ENCODE measurements at regions not wholly inside any gene's neighbourhood (a gene's known extent, or its start where the extent isn't known, plus 50 kb on each side); places are given as distances from the start of the nearest gene placed in this dataset.

DNA sequence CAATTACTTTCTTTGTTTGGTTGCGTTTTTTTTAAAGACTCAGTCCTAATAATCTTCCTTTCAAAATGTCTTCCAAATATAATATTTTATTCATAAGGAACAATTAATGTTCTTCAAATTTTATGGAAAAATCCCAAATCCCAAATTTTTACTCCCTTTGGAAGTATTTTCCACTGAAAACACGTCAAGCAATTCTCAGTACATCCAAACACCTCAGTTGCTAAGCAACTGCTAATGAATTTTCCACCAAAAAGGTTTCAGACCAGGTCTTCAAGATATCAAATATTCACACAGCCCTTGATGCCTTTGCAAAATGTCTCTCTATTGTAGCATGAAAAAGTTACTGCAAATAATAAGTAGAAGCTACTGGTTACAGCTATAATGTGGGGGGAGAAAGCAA is 140.1 kb downstream of the DSEL start:
- intact Hi-C loops (cut with DNase I; ENCODE audit: low total_unique reads), result no loop called here
- DNase-seq (no peak), ATAC-seq (no peak)
- Histone ChIP-seq H3K36me3 (no peaks in the 10 kb centered on the region), H3K27me3 (no peaks in the 10 kb centered on the region), H3K4me3 (no peak overlapping the region), H3K4me1 (no peaks in the 10 kb centered on the region), H3K27ac (no peak overlapping the region), H3K9me3 (no peaks in the 10 kb centered on the region)
- TF ChIP-seq, protein P1, sequence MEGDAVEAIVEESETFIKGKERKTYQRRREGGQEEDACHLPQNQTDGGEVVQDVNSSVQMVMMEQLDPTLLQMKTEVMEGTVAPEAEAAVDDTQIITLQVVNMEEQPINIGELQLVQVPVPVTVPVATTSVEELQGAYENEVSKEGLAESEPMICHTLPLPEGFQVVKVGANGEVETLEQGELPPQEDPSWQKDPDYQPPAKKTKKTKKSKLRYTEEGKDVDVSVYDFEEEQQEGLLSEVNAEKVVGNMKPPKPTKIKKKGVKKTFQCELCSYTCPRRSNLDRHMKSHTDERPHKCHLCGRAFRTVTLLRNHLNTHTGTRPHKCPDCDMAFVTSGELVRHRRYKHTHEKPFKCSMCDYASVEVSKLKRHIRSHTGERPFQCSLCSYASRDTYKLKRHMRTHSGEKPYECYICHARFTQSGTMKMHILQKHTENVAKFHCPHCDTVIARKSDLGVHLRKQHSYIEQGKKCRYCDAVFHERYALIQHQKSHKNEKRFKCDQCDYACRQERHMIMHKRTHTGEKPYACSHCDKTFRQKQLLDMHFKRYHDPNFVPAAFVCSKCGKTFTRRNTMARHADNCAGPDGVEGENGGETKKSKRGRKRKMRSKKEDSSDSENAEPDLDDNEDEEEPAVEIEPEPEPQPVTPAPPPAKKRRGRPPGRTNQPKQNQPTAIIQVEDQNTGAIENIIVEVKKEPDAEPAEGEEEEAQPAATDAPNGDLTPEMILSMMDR (IDR thresholded peaks at IDR 0.05 in 4 of 5, conservative IDR thresholded peaks at IDR 0.05 in 1 of 5), result no peak
- TF ChIP-seq POLR2A (IDR thresholded peaks at IDR 0.05), result no peak
- in situ Hi-C loops (cut with MboI; ENCODE audit: low sequenced_read_pairs in 4 of 4), result no loop called here

DNA sequence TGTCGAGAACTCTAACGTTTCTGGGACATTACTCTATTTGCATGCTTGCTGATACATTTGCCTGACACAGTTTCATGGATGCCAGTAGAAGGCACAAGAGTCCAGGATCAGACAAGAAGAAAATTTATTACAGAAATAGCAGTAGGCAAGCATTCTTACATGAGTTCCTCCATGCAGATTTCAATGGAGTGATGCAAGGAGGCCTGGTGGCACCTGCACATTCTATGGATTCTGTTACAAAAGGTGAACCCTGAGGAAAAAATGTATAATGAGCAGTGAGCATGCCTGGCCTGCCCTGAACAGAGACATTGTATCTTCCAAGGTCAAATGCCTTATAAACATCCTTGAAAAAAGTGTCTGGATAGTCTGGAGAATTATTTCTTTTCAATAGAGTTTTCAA is 142.9 kb downstream of the DSEL start:
- DNase-seq, result no peak
- H3K36me3 ChIP-seq, result no peaks in the 10 kb centered on the region
- H3K9me3 ChIP-seq, result no peaks in the 10 kb centered on the region
- no peak overlapping the region for H3K4me3 ChIP-seq
- intact Hi-C loops (cut with DNase I; ENCODE audit: low total_unique reads) (no loop called here), in situ Hi-C loops (cut with MboI; ENCODE audit: low sequenced_read_pairs in 4 of 4) (no loop called here)
- no peak for ATAC-seq
- no peaks in the 10 kb centered on the region for H3K27me3 ChIP-seq
- TF ChIP-seq POLR2A (IDR thresholded peaks at IDR 0.05), result no peak
- TF ChIP-seq, protein P1 (IDR thresholded peaks at IDR 0.05 in 4 of 5, conservative IDR thresholded peaks at IDR 0.05 in 1 of 5), result no peak
- no peak overlapping the region for H3K27ac ChIP-seq
- H3K4me1 ChIP-seq, result no peaks in the 10 kb centered on the region

DNA sequence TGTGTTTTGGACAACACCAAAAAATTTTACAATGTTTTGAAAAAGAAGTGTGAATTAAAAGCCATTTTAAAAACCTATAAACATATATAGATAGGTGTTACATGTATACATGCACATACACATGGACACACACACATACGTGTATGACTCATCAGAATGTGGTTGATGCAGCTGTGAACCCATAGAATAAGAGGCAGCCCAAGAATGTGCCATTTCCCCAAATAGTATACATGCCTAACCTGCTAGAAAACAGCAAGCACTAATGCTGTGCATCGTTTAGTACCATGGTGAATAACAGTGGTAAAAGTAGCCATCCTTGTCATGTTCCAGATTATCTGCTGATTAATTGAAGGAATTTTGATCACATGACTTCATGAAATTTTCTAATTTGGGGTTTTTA is 149.0 kb downstream of the DSEL start:
- no peak overlapping the region for H3K27ac ChIP-seq
- no peaks in the 10 kb centered on the region for H3K4me1 ChIP-seq
- no peak for TF ChIP-seq POLR2A (IDR thresholded peaks at IDR 0.05)
- TF ChIP-seq, protein P1 (IDR thresholded peaks at IDR 0.05 in 4 of 5, conservative IDR thresholded peaks at IDR 0.05 in 1 of 5), result no peak
- DNase-seq, result no peak
- H3K9me3 ChIP-seq, result no peaks in the 10 kb centered on the region
- H3K27me3 ChIP-seq, result no peaks in the 10 kb centered on the region
- no peaks in the 10 kb centered on the region for H3K36me3 ChIP-seq
- intact Hi-C loops (cut with DNase I; ENCODE audit: low total_unique reads) (no loop called here), in situ Hi-C loops (cut with MboI; ENCODE audit: low sequenced_read_pairs in 4 of 4) (no loop called here)
- no peak overlapping the region for H3K4me3 ChIP-seq
- ATAC-seq, result no peak

- no peaks in the 10 kb centered on the region for H3K36me3 ChIP-seq
- peaks cover 0 to 16% of the 10 kb centered on the region in 2 donors for H3K4me1 ChIP-seq
- in situ Hi-C loops (cut with MboI; ENCODE audit: low sequenced_read_pairs in 4 of 4) (no loop called here), intact Hi-C loops (cut with DNase I; ENCODE audit: low total_unique reads) (no loop called here)
- H3K9me3 ChIP-seq, result no peaks in the 10 kb centered on the region
- no peak for DNase-seq
- TF ChIP-seq, protein P1 (IDR thresholded peaks at IDR 0.05 in 4 of 5, conservative IDR thresholded peaks at IDR 0.05 in 1 of 5), result no peak
- no peak for TF ChIP-seq POLR2A (IDR thresholded peaks at IDR 0.05)
- no peaks in the 10 kb centered on the region for H3K27me3 ChIP-seq
- ATAC-seq, result no peak
- H3K27ac ChIP-seq, result no peak overlapping the region
- no peak overlapping the region for H3K4me3 ChIP-seq
Observed at GRCh38 chr18:67363694-67364093, 152.8 kb downstream of the DSEL start.

GRCh38 chr18:67362906-67363305 is 153.6 kb downstream of the DSEL start:
- TF ChIP-seq, protein P1 (IDR thresholded peaks at IDR 0.05 in 4 of 5, conservative IDR thresholded peaks at IDR 0.05 in 1 of 5), result no peak
- TF ChIP-seq POLR2A (IDR thresholded peaks at IDR 0.05), result no peak
- in situ Hi-C loops (cut with MboI; ENCODE audit: low sequenced_read_pairs in 4 of 4), result no loop called here

More at GRCh38 chr18:67362906-67363305, 153.6 kb downstream of the DSEL start:
- DNase-seq (no peak), ATAC-seq (no peak)
- no peak overlapping the region for H3K4me3 ChIP-seq
- intact Hi-C loops (cut with DNase I; ENCODE audit: low total_unique reads), result no loop called here
- H3K27me3 ChIP-seq, result no peaks in the 10 kb centered on the region
- no peaks in the 10 kb centered on the region for H3K9me3 ChIP-seq
- H3K4me1 ChIP-seq, result peaks cover 0 to 16% of the 10 kb centered on the region in 2 donors
- no peaks in the 10 kb centered on the region for H3K36me3 ChIP-seq
- no peak overlapping the region for H3K27ac ChIP-seq

All from gastrocnemius medialis (tissue), 4 donors.